Peyer's patch (tissue), 4 donors: ENCODE measurements at regions not wholly inside any gene's neighbourhood (a gene's known extent, or its start where the extent isn't known, plus 50 kb on each side); places are given as distances from the start of the nearest gene placed in this dataset.

ENCODE experiments used
- CTCF ChIP-seq, 6 experiments: fragments of 450-650 bp in 4 of 6; fragments of 200-600 bp in 2 of 6; sonication (generic) in 1 of 6; IDR thresholded peaks; one replicate each; pipeline ENCODE4 v1.5.1; 2017 to 2019; ENCODE audit warnings: antibody characterized with exemption in 6 of 6, mild to moderate bottlenecking in 3 of 6, moderate library complexity in 1 of 6
- POLR2A ChIP-seq, 2 donors: fragments of 450-650 bp; IDR thresholded peaks; one replicate each; pipeline ENCODE4 v1.5.1; 2017; ENCODE audit warnings: antibody characterized with exemption in 2 of 2, mild to moderate bottlenecking in 2 of 2, moderate library complexity in 2 of 2

DNA sequence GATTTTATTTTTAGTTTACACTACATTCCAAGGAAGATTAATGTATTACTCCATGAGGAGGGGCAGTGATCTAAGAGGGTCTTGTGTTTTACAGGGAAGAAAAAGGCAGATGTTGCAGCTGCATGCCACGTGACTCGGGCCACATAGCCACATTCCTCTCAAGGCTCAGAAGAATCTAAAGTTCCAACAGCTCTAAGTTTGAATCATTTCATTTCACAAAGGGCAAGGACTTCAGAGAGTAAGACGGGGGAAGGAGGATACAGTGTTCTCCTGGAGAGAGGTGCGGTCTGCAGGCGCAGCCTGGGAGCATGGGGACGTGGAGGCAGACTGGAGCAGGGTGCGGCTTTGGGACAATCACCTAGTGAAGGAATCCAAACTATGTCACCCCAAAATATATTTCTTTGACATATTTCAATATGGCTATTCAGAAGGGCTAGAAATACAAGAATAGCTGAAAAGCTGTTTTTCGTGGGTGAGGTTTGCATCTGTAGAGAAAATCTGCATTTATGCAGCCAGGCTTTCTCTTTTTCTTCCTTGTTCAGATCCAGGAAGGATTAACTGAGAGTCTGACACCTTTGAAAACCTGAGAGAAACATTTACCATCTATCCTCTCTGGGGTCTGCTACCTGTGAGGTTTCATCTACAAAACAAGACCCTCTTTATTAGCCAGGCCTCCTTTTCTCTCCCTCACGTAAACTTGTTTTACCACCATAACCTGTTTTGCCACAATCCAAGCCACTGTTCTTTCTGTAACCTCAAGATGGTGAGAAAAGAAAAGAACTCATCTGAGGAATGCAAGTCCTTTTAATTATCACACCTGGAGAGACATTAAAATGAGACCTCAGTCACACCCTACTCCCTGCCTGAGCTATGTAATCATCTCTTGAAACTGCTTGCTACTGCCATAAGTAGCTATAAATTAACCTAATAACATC lies 165.1 kb upstream of the NDUFV2 start:
- TF ChIP-seq CTCF (IDR thresholded peaks at IDR 0.05) (no peak), POLR2A (IDR thresholded peaks at IDR 0.05) (no peak)
